ENCODE measurements at regions not wholly inside any gene's neighbourhood (a gene's known extent, or its start where the extent isn't known, plus 50 kb on each side); places are given as distances from the start of the nearest gene placed in this dataset.

DNA sequence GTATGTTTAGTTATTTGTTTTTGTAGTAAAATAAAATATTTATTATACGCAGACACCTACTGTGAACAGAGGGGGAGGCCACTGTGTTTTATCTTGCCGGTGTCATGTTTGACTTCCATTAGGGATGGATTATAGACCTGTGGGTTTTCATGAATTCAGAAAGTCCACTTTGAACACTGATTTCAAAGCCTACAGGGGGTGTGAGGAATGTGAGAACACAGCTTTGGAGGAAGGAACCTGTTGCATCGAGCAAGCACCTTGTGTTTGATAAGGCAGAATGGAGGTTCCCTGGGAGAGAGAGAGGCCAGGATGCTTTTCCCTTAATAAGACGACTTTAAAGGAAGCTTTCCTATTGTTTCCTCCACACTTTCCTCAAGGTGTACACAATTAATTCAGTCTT is 665.0 kb upstream of the MGMT start:
- Mint-ChIP-seq H3K27me3 (ENCODE audit: unreplicated experiment) (no peaks in the 10 kb centered on the region), H3K4me3 (ENCODE audit: unreplicated experiment) (no peak overlapping the region), H3K4me1 (ENCODE audit: low read depth, unreplicated experiment) (no peaks in the 10 kb centered on the region), H3K27ac (ENCODE audit: unreplicated experiment) (no peak overlapping the region), H3K36me3 (ENCODE audit: unreplicated experiment) (no peaks in the 10 kb centered on the region), H3K9me3 (ENCODE audit: unreplicated experiment) (no peaks in the 10 kb centered on the region)
- DNase-seq = no peak
- TF ChIP-seq, protein P1, sequence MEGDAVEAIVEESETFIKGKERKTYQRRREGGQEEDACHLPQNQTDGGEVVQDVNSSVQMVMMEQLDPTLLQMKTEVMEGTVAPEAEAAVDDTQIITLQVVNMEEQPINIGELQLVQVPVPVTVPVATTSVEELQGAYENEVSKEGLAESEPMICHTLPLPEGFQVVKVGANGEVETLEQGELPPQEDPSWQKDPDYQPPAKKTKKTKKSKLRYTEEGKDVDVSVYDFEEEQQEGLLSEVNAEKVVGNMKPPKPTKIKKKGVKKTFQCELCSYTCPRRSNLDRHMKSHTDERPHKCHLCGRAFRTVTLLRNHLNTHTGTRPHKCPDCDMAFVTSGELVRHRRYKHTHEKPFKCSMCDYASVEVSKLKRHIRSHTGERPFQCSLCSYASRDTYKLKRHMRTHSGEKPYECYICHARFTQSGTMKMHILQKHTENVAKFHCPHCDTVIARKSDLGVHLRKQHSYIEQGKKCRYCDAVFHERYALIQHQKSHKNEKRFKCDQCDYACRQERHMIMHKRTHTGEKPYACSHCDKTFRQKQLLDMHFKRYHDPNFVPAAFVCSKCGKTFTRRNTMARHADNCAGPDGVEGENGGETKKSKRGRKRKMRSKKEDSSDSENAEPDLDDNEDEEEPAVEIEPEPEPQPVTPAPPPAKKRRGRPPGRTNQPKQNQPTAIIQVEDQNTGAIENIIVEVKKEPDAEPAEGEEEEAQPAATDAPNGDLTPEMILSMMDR (IDR thresholded peaks at IDR 0.05; ENCODE audit: partially characterized antibody, unreplicated experiment) = no peak

DNA sequence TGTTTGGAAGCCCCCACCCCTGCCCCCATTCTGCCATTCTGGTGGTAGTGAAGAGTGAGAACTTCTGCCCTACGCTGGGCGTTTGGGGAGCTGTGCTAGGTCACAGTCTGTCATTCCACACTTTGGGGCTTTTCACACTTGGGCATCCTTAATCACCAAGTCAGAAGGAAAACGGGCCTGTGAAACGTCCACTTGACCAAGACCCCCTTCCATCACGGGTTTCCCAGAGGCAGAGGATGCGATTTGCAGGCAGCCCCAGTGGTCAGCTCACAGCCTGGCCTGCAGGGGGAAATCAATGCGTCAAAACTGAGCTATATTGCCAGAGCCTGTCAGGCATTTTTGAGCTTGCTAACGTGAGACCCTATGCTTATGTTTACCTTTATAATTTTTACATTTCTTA is 663.3 kb upstream of the MGMT start:
- H3K36me3 Mint-ChIP-seq (ENCODE audit: unreplicated experiment) = no peaks in the 10 kb centered on the region
- no peaks in the 10 kb centered on the region for H3K4me1 Mint-ChIP-seq (ENCODE audit: low read depth, unreplicated experiment)
- H3K9me3 Mint-ChIP-seq (ENCODE audit: unreplicated experiment) = no peaks in the 10 kb centered on the region
- DNase-seq = no peak
- H3K4me3 Mint-ChIP-seq (ENCODE audit: unreplicated experiment) = no peak overlapping the region
- peaks cover 2% of the 10 kb centered on the region for H3K27me3 Mint-ChIP-seq (ENCODE audit: unreplicated experiment)
- no peak overlapping the region for H3K27ac Mint-ChIP-seq (ENCODE audit: unreplicated experiment)
- TF ChIP-seq, protein P1 (IDR thresholded peaks at IDR 0.05; ENCODE audit: partially characterized antibody, unreplicated experiment) = no peak

- no peak overlapping the region for H3K4me3 Mint-ChIP-seq (ENCODE audit: unreplicated experiment)
- no peak for DNase-seq
- peaks cover 2% of the 10 kb centered on the region for H3K27me3 Mint-ChIP-seq (ENCODE audit: unreplicated experiment)
- no peaks in the 10 kb centered on the region for H3K36me3 Mint-ChIP-seq (ENCODE audit: unreplicated experiment)
- TF ChIP-seq, protein P1 (IDR thresholded peaks at IDR 0.05; ENCODE audit: partially characterized antibody, unreplicated experiment) = no peak
- H3K9me3 Mint-ChIP-seq (ENCODE audit: unreplicated experiment) = no peaks in the 10 kb centered on the region
- no peak overlapping the region for H3K27ac Mint-ChIP-seq (ENCODE audit: unreplicated experiment)
- no peaks in the 10 kb centered on the region for H3K4me1 Mint-ChIP-seq (ENCODE audit: low read depth, unreplicated experiment)
Measured at GRCh38 chr10:128804411-128804810, 662.6 kb upstream of the MGMT start.

- Mint-ChIP-seq H3K27me3 (ENCODE audit: unreplicated experiment) (peaks cover 2% of the 10 kb centered on the region), H3K36me3 (ENCODE audit: unreplicated experiment) (no peaks in the 10 kb centered on the region), H3K27ac (ENCODE audit: unreplicated experiment) (no peak overlapping the region), H3K4me3 (ENCODE audit: unreplicated experiment) (no peak overlapping the region), H3K9me3 (ENCODE audit: unreplicated experiment) (peaks cover 2% of the 10 kb centered on the region), H3K4me1 (ENCODE audit: low read depth, unreplicated experiment) (no peaks in the 10 kb centered on the region)
- TF ChIP-seq, protein P1 (IDR thresholded peaks at IDR 0.05; ENCODE audit: partially characterized antibody, unreplicated experiment) = no peak
- no peak for DNase-seq
Measured at GRCh38 chr10:128808921-128809440, 658.1 kb upstream of the MGMT start.

GRCh38 chr10:128811511-128811910 is 655.5 kb upstream of the MGMT start:
- Mint-ChIP-seq H3K4me1 (ENCODE audit: low read depth, unreplicated experiment) (no peaks in the 10 kb centered on the region), H3K27me3 (ENCODE audit: unreplicated experiment) (peaks cover 2% of the 10 kb centered on the region), H3K4me3 (ENCODE audit: unreplicated experiment) (no peak overlapping the region), H3K36me3 (ENCODE audit: unreplicated experiment) (no peaks in the 10 kb centered on the region), H3K27ac (ENCODE audit: unreplicated experiment) (no peak overlapping the region), H3K9me3 (ENCODE audit: unreplicated experiment) (peaks cover 3% of the 10 kb centered on the region)
- no peak for DNase-seq
- TF ChIP-seq, protein P1 (IDR thresholded peaks at IDR 0.05; ENCODE audit: partially characterized antibody, unreplicated experiment) = no peak
